ENCODE measurements at regions not wholly inside any gene's neighbourhood (a gene's known extent, or its start where the extent isn't known, plus 50 kb on each side); places are given as distances from the start of the nearest gene placed in this dataset.

- BruUV-seq (replicated peaks): no TSS peak
- H3K79me2 ChIP-seq (ENCODE audit: insufficient read depth, low read length): no peaks in the 10 kb centered on the region
- CTCF ChIA-PET: no interaction called here
- H3K27me3 ChIP-seq (ENCODE audit: insufficient read depth, low read length): no peaks in the 10 kb centered on the region
- ATAC-seq (no peak), DNase-seq (ENCODE audit: low read depth, low spot score) (no peak)
- H3K9me2 ChIP-seq (ENCODE audit: insufficient read depth): no peaks in the 10 kb centered on the region
- H2AFZ ChIP-seq (ENCODE audit: low read depth, low read length, poor library complexity, severe bottlenecking): no peak overlapping the region
- no peaks in the 10 kb centered on the region for H4K20me1 ChIP-seq (ENCODE audit: insufficient read depth)
- H3K27ac ChIP-seq (ENCODE audit: low read depth, low read length): no peak overlapping the region
- RAD21 ChIA-PET (ENCODE audit: low non-redundant PET in 1 of 2, low total read pairs in 2 of 2, uncharacterized antibody in 2 of 2, unreplicated experiment in 2 of 2): no interaction called here
- H3K4me1 ChIP-seq (ENCODE audit: control insufficient read depth in 1 of 2, insufficient read depth in 2 of 2, low read length in 2 of 2): peaks cover 12 to 24% of the 10 kb centered on the region in 2 experiments
- POLR2A ChIA-PET: no interaction called here
- H3K9me3 ChIP-seq (ENCODE audit: control insufficient read depth in 1 of 2, insufficient read depth in 1 of 2, low read depth in 1 of 2, low read length in 2 of 2): no peaks in the 10 kb centered on the region; a peak in 1 of 4 replicates
- TF ChIP-seq, protein P1, sequence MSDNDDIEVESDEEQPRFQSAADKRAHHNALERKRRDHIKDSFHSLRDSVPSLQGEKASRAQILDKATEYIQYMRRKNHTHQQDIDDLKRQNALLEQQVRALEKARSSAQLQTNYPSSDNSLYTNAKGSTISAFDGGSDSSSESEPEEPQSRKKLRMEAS (IDR thresholded peaks at IDR 0.05): no peak
- TF ChIP-seq SP1 (IDR thresholded peaks at IDR 0.05; ENCODE audit: low read depth) (no peak), SIN3A (IDR thresholded peaks at IDR 0.05; ENCODE audit: low read depth) (no peak), ELF1 (IDR thresholded peaks at IDR 0.05; ENCODE audit: borderline replicate concordance, low read depth) (no peak), TCF7L2 (IDR thresholded peaks at IDR 0.05; ENCODE audit: borderline replicate concordance, extremely low read depth, insufficient read depth, insufficient read length) (no peak)
- H3K4me3 ChIP-seq (replicated peaks in 1 of 2; ENCODE audit: low read depth in 1 of 2, low read length in 2 of 2): no peak overlapping the region
- H3K4me2 ChIP-seq (ENCODE audit: low read length): no peak overlapping the region
- no peak overlapping the region for H3K9ac ChIP-seq (ENCODE audit: low read length)
- H3K36me3 ChIP-seq (ENCODE audit: control insufficient read depth in 1 of 2, insufficient read depth in 2 of 2, low read length in 2 of 2): no peaks in the 10 kb centered on the region
- intact Hi-C loops (cut with micrococcal nuclease): no loop called here
Measured at GRCh38 chr10:52523696-52524095, 209.6 kb downstream of the DKK1 start.

DNA sequence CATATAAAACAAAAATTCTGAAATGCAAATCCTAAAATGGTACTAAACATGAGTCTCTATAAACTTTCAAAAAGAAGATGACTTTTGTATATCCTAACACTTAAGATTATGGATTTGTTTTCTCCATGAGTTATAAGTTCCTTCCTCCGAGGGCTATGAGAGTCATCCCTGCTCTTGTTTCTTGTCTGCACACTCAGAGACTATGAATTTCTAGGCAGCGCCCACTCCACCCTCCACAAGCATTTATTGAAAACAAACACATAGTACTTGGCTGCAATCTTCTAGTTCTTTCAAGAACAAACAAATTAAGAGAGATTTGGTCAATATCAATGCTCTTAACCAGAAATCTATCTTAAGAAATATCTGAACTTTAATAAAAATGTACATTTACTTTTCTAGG is 211.7 kb downstream of the DKK1 start:
- Histone ChIP-seq H3K36me3 (ENCODE audit: control insufficient read depth in 1 of 2, insufficient read depth in 2 of 2, low read length in 2 of 2) (no peaks in the 10 kb centered on the region), H3K9me3 (ENCODE audit: control insufficient read depth in 1 of 2, insufficient read depth in 1 of 2, low read depth in 1 of 2, low read length in 2 of 2) (no peaks in the 10 kb centered on the region; a peak in 1 of 4 replicates), H2AFZ (ENCODE audit: low read depth, low read length, poor library complexity, severe bottlenecking) (peak overlapping the region; percentile 80), H4K20me1 (ENCODE audit: insufficient read depth) (no peaks in the 10 kb centered on the region), H3K9me2 (ENCODE audit: insufficient read depth) (no peaks in the 10 kb centered on the region), H3K9ac (ENCODE audit: low read length) (no peak overlapping the region), H3K27ac (ENCODE audit: low read depth, low read length) (peak overlapping the region; percentile 44; the same call in 1 of the 2 replicates), H3K79me2 (ENCODE audit: insufficient read depth, low read length) (no peaks in the 10 kb centered on the region), H3K27me3 (ENCODE audit: insufficient read depth, low read length) (no peaks in the 10 kb centered on the region), H3K4me2 (ENCODE audit: low read length) (peak overlapping the region; percentile 10), H3K4me3 (replicated peaks in 1 of 2; ENCODE audit: low read depth in 1 of 2, low read length in 2 of 2) (no peak overlapping the region), H3K4me1 (ENCODE audit: control insufficient read depth in 1 of 2, insufficient read depth in 2 of 2, low read length in 2 of 2) (peaks cover 11 to 27% of the 10 kb centered on the region in 2 experiments)
- ChIA-PET POLR2A (no interaction called here), RAD21 (ENCODE audit: low non-redundant PET in 1 of 2, low total read pairs in 2 of 2, uncharacterized antibody in 2 of 2, unreplicated experiment in 2 of 2) (no interaction called here), CTCF (no interaction called here)
- intact Hi-C loops (cut with micrococcal nuclease): no loop called here
- DNase-seq (ENCODE audit: low read depth, low spot score): no peak
- ATAC-seq: no peak
- TF ChIP-seq YY1 (IDR thresholded peaks at IDR 0.05; ENCODE audit: extremely low read depth, insufficient replicate concordance, low read depth, low read length): no peak
- TF ChIP-seq ELF1 (IDR thresholded peaks at IDR 0.05; ENCODE audit: borderline replicate concordance, low read depth): no peak
- no peak for TF ChIP-seq EGR1 (IDR thresholded peaks at IDR 0.05; ENCODE audit: low read depth)
- TF ChIP-seq CBX3 (IDR thresholded peaks at IDR 0.05; ENCODE audit: low read depth): no peak
- no peak for TF ChIP-seq SP1 (IDR thresholded peaks at IDR 0.05; ENCODE audit: low read depth)
- TF ChIP-seq REST (IDR thresholded peaks at IDR 0.05; ENCODE audit: low read depth): no peak
- no peak for TF ChIP-seq TCF7L2 (IDR thresholded peaks at IDR 0.05; ENCODE audit: borderline replicate concordance, extremely low read depth, insufficient read depth, insufficient read length)
- no TSS peak for BruUV-seq (replicated peaks)

Data from HCT116 (cell line).